ENCODE measurements at regions not wholly inside any gene's neighbourhood (a gene's known extent, or its start where the extent isn't known, plus 50 kb on each side); places are given as distances from the start of the nearest gene placed in this dataset.
A peak's percentile ranks its signal among the peaks of the same experiment; 100 is the strongest.

DNA sequence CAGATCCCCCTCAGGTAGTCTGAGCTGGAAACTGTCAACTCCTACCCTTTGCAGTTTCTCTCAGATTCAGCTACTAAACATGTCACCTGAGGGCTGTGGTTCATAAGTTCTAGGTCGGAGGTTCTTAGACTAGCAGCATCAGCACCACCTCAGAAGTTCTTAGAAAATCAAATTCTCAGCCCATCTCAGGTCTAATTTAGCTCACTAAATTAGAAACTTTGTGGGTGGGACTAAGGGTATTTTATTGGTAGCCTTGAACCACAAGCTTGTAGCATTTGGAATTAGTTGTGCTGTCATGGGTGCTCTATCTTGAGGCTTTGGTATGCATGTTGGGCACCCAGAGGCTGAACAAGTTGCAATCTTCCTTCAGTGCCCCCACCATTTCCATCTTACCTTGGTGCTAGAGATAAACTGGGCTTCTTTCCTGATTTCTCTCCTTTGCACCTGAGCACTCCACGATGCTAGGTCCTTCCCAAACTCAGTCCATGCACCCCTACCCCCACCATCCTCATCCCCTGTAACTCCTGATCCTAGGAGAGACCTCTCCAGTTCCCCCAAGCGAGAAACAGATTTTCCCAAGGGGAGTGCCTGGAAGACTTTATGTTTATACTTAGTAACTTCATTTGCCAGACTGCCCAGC lies 54.2 kb downstream of the S1PR1 start:
- DNase-seq (ENCODE audit: low read depth in 4 of 4, low spot score in 3 of 4): no peak

DNA sequence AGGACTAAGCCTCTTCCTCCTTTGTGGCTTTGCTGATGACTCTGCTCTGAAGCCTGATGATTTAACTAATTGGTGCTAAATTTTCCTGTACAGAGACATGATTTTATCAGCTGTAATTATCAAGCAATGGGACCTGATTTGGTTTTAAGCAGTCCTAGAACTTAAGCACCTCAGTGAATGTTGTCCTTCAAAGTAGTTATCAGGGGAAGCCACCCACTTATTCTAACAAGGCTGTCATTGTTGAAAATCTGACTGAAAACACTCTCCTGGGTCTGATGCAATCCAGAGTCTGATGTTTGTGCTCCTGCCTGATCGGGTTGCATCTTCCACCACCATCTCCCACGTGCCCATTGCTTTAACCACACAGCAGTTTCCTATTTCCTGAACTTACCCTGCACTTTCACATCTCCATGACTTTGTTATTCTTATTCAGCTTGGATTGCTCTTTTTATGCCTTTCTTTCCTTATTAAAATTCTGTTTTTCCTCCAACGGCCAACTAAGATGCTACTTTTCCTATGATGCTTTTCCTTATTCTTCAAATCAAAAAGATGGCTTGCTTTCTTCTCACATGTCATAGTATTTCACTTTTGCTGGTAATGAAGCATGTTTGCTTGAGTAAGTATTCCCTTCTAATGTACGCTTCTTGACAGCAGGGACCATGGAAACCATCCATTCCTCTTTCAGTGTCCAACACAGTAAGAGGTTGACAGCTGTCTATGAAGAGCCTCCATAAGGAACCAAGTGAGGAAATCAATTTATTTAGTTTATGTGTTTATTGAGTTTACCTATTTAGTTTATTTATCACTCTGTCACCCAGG lies 55.0 kb downstream of the S1PR1 start:
- DNase-seq (ENCODE audit: low read depth in 4 of 4, low spot score in 3 of 4): no peak

DNA sequence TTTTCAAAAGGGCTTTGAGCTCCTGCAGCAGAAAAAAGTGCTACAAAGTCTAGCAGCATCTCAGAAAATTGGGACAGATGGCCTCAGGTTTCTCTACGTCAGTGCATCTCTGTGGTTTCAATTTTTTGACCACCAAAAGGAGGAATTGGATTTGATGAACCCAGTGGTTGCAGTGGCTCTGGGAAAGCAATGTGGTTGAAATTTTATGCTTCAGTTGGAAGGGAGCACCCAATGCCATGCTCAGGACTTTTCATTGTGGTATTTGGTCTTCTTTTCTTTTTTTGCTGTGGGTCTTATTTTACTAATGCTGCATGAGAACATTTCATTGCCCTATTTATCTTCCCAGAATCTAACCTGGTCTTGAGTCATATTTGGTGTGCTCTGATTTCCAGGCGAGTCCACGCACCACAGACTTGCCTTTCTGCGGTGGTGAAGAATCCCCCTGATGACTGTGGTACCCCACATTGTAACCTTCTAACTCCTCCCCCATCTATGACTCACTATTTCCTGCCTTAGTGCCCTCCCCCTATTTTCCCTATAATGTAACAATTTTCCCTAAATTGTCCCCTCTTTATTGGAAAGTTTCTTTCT lies 56.7 kb downstream of the S1PR1 start:
- DNase-seq (ENCODE audit: low read depth in 4 of 4, low spot score in 3 of 4): no peak

DNA sequence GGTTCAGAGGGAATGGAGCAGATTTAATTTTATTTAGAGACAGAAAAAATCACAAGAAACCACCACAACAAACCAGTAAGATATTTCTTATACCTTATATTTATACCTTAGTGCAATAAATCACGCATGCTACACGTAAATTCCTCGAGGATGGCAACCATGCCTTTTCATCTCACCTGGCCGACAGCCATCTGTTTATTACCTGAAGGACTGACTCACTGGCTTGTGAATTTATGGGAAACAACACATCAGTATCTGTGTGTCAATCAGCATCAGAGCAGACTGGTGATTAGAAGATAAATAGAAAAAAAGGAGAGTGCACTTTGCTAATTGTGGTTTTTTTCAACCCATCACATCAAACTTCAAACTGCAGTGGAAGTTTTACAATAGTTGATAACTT lies 58.4 kb downstream of the S1PR1 start:
- DNase-seq (ENCODE audit: low read depth in 4 of 4, low spot score in 3 of 4): no peak

DNA sequence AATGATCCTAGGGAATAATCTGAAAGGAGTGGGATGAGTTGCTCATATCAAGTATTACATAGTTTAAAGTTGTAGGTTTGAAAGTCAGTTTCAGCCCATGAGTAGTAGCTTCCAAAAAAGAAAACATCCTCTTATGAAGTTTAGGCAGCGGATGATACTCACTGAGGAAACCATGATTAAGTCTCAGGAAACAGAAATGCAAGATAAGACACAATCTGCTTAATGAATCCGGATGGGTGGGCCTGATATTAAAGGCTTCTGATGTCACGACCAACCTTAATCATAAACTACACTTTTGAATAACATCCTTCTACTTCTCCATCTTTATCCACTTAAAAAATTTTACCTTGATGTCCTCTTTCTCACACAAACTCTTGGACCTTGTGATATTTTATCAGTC lies 61.8 kb downstream of the S1PR1 start:
- DNase-seq (ENCODE audit: low read depth in 4 of 4, low spot score in 3 of 4): no peak

DNA sequence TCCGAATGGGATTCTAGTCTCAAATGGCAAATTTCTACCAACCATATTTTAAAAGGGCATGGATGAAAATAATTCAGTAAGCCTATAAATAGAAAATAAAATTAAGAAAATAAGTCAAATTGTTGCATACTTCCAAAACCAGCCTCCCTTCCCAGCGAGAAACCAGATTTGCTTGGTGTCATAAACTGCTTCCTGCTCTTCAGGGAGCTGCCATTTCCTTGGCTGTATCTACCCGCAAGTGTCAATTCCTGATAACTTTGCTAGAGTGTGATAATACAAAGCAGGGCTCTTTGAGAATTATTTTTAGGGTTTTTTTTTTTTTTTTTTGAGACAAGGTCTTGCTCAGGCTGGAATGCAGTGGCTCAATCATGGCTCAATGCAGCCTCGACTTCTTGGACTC lies 62.3 kb downstream of the S1PR1 start:
- no peak for DNase-seq (ENCODE audit: low read depth in 4 of 4, low spot score in 3 of 4)

DNA sequence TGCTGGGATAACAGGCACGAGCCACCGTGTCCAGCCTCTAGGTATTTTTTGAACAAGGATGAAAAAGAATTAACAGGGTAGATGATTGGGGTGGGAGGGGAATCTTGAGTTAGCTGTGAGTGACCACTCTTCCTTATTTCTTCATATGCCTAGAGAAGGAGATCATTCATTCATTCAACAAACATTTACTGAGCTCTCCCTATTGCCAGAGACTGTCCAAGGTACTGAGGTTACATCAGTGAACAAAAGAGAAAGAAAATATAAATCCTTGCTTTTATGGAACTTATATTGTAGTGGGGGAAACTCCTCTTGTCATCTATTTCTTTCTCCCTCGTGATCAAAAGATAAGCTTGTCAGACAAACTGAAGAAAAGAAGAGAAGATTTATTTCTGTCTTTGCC lies 62.9 kb downstream of the S1PR1 start:
- DNase-seq (ENCODE audit: low read depth in 4 of 4, low spot score in 3 of 4): no peak

DNA sequence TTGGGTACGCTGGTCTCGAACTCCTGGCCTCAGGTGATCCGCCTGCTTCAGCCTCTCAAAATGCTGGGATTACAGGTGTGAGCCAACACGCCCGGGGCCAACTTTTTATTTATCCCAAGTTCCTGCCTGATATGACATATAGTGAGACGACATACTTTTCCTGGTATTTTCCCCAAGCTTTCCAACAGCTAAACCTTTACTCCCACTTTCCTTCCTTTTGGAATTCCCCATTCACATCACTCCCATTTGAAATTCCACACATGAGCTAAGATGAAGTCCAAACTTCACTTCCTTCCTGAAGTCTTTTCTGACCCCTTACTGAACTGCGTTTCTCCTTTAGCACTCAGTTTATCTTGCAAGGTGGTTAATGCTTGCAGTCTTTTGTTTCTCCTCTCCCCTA lies 64.1 kb downstream of the S1PR1 start:
- DNase-seq (ENCODE audit: low read depth in 4 of 4, low spot score in 3 of 4): no peak

DNA sequence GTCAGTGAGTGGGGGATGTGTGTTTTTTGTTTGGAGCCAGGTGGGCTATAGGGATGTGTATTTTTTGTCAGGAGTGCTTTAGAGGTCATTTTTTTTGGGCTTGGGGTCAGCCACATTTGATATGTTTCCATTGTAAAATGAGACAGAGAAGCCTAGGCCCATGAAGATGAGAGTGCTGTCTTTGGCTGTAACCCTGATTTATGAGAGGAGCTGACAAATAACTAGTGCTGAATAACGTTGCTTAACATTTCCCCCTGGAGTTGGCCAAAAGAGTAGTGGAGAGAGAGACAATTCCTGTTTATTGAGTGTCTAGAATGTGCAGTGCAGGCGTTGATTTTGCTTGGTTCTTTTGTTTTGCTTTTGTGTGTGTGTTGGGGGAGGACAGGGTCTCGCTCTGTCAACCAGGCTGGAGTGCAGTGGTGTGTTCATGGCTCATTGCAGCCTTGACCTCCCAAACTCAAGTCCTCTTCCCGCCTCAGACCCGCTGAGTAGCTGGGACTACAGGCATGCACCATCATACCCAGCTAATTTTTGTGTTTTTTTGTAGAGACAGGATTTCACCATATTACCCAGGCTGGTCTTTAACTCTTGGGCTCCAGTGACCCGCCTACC lies 64.7 kb downstream of the S1PR1 start:
- DNase-seq (ENCODE audit: low read depth in 4 of 4, low spot score in 3 of 4): no peak

DNA sequence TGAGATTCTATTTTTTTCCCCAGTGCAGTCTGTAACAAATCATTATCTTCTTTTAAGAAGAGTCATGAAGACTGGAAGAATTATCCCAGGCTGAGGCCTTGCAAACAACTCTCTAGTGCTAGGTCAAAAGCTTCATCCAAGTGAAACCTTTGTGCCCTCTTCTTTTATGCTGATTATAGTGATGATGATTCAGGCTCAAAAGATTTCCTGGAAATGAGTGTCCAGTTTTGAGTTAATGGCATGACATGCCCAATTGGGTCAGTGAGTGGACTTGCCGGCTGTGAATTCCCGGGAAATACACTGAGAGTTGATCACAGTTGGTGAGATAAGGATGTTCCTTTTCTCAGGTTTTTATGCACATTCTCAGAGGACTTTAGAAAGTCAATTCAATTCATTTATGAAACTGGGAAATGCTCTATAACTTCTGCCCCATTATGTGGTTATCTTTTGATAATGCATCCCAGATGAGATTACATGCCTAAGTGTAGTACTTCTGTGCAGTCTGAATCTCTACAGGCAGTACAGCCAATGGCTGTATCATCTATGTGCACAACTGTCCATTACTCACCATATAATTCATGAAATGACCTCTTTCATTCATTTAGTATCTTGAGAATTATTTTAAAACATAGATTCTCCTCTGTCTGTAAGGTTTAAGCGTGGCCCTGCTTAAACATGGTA lies 66.2 kb downstream of the S1PR1 start:
- DNase-seq (ENCODE audit: low read depth in 4 of 4, low spot score in 3 of 4): no peak

DNA sequence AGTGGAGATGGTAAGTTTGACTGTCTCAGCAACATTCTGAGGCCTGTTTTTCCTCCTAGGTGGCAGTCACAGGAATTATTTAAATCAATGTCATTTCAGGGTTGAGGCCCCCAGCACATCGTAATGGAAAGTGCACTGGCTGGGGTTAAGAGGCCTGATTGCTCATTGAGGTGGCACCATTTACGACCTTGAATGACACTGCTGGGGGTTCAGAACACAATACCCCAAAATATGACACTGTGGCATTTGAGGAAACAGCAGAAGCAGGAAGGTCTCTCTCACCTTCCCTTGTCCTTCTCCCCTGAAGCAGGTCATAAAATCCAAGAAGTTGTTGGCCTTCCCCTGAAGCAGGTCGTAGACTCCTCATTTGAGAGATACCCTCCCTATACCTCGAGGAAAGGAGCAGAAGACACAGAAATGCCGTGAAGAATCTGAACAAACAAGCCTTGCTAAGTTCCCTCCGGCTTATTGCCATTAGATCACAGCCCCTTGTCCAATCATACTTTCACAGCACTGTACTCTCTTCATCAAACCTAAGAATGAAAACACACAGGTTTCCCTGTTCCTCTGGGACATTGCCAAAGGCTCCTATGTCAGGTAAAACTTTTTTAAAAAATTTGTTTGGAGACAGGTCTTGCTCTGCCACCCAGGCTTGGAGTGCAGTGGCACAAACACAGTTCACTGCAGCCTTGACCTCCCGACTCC lies 71.3 kb downstream of the S1PR1 start:
- DNase-seq (ENCODE audit: low read depth in 4 of 4, low spot score in 3 of 4): no peak

DNA sequence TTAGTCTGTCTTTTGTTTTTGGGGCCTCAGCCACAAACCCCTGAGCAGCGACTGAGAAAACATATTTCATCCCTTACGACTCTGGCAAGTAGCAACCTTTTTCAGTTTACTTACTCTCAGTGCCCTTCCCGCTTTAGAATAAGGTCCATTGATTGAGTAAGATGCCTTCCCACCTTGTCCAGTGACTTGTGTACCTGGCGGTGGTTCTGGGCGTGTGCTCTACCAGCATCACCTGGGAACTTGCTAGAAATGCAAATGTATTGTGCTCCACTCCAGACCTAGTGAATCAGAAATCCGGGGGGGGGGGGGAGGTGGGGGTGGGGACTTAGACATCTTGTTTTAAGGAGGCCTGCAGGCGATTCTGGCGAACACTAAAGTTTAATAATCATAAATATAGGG lies 72.1 kb downstream of the S1PR1 start:
- DNase-seq (ENCODE audit: low read depth in 4 of 4, low spot score in 3 of 4): no peak

DNA sequence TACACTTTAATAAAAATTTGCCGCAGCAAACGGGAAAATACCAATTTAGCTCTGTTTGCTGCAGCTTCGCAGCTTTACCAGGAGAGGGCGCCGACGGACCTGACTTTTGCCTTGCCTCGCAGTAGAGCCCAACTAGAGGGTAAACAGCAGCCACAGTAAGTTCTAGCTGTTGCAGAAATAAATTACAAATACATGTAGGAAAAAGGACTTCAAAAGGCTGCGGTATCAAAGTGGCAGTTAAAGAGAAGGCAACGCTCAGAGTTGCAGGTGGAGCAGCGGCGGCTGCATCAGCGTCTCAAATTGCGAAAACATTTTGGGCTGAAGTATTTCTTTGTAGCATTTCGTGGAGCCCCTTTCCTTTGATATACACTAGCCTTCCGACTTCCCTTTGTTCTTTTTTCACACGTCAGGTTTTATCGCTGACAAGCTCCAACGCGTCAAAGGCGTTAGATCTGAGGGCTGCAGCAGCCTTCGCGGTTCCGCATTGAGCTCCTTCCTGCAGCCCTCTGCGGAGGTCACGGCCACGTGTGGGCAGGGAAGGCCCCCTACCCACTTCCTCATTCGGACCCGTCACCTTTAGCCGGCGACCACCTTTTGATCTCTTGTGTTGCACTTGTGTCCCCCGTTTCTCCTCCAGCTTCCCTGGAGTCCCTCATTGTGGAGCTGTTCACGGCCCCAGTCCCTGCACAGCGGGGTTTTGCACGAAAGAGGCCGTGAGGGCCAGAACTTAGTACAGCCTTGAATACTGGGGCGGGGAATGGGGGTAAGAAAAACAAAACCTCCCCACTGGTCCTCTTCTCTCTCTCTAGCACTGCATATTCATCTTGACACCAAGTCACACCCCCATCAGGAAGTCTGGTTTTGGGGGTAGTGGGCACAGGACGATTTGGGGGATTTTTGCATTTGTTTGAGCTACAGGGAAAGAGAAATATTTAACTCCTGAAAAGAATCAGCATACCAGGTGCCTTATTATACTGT lies 72.8 kb downstream of the S1PR1 start:
- DNase-seq (ENCODE audit: low read depth in 4 of 4, low spot score in 3 of 4): peak in 2 of 4 donors; percentile 43 to 61

DNA sequence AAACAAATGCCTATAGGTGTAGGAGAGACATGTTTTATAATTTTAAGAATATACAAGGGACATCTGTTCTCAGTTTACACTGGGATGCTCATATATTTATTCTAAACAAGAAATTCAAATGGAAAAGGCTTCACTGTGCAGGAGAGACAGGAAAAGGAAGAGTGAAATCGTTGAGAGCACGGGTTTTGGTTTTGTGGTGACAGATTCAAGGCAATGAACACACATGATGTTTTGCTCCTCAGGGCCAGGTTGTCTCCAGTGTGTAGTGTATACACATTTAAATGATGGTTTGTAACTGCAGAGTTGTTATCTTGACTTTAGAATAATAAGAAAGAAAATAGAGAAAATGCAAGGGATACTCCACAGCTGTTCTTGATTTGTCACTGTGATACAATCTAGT lies 73.7 kb downstream of the S1PR1 start:
- no peak for DNase-seq (ENCODE audit: low read depth in 4 of 4, low spot score in 3 of 4)

DNA sequence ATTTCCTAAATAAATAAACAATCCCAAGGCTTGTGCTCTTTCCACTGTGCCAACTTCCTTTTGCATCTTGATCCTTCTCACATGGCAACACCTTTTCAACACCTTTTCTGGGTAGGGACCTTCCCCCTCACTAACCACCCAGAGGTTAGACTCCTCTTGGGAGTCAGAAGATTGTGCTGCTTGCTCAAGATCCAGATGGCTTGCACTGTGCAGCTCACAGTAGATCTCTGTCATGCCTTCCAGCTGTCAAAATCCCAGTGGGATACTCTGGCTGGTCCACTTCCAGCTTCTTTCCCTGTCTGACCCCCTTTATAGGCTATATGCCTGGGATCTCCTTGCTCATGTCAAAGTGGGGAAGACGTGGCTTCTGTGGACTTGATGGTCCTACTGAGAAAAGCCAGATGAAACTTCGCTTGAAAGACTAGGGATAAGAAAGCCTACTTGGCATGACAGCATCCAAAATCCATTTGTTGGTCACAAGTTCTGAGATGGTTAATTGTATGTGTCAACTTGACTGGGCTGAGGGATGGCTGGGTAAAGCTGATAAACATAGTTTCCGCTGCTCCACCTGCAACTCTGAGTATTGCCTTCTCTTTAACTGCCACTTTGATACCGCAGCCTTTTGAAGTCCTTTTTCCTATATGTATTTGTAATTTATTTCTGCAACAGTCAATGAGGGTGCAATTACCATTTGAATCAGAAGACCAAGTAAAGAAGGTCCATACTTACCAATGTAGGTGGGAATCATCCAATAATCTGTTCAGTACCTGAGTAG lies 74.5 kb downstream of the S1PR1 start:
- DNase-seq (ENCODE audit: low read depth in 4 of 4, low spot score in 3 of 4): no peak

DNA sequence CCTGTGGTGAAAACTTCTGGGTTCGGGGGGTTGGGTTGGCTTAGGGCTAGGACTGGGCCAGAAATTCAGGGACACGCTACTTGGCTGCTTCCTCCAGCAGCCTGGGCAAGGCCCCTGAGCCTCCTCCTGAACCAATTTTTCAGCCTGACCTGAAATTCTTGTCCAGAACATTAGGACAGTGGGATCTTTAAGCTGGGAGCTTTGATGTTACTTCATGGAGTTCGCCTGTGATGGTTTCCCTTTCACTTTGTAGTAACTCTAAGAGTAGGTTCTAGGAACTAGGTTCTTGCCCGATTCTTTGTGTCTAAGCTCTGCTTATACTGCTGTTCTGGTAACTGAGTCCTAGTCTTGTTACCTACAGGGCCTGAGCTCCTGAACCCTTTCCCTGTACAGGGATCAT lies 75.3 kb downstream of the S1PR1 start:
- DNase-seq (ENCODE audit: low read depth in 4 of 4, low spot score in 3 of 4): no peak

DNA sequence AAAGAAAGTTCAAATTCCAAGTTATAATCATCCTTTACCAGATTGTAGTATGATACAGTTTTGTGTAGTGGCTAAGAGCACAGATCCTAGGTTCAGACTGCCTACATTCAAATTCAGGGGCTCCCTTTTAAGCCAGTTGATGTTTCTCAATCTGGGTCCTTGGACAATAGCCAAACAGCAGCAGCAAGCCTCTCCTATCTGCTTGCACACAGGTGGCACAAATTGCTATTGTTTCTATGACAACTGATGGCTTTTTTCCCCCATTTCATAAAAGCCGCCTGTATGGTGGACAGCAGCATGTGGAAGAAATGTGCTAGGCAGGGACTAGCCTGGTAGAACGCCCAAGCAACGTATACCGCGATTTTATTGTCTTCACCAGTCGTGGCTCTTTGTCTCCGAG lies 76.5 kb downstream of the S1PR1 start:
- no peak for DNase-seq (ENCODE audit: low read depth in 4 of 4, low spot score in 3 of 4)

DNA sequence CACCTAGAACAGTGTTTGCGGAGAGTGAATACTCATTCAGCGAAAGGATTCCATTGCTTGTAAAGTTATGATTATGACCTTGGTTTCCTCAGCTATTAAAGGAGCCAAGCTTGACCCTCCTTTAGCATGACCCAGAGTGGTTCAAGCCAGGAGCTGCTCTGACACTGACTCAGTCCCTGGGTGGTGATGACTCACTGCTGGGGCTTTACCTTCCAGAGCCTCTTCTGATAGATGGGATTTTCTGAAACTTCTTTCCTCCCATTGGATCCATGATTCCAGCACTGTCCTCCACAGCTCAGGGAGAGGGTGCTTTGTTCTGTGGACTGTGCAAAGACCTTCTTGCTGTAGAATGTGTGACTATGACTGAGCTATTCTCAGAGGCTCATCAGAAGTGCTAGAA lies 77.4 kb downstream of the S1PR1 start:
- DNase-seq (ENCODE audit: low read depth in 4 of 4, low spot score in 3 of 4): no peak

DNA sequence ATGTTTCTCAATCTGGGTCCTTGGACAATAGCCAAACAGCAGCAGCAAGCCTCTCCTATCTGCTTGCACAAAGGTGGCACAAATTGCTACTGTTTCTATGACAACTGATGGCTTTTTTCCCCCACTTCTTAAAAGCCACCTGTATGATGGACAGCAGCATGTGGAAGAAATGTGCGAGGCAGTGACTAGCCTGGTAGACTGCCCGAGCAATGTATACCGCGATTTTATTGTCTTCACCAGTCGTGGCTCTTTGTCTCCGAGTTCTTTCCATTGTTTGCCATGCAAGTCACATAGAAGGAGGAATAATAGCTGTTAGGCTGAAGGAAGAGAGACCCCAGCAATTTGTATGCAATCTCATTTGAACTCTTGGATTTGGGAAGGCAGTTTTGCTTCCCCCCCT lies 79.4 kb downstream of the S1PR1 start:
- no peak for DNase-seq (ENCODE audit: low read depth in 4 of 4, low spot score in 3 of 4)

Data from right renal pelvis (tissue), 4 donors.